CD1c-positive myeloid dendritic cell (primary cell): ENCODE measurements at regions not wholly inside any gene's neighbourhood (a gene's known extent, or its start where the extent isn't known, plus 50 kb on each side); places are given as distances from the start of the nearest gene placed in this dataset.

Experiments used
- DNase-seq: peaks from one replicate; pipeline ENCODE4 v3.0.0-alpha.2; 2016; ENCODE audit errors: extremely low spot score

- DNase-seq: no peak
Observed at GRCh38 chr2:234835738-234836137, 116.1 kb upstream of the SH3BP4 start.

DNA sequence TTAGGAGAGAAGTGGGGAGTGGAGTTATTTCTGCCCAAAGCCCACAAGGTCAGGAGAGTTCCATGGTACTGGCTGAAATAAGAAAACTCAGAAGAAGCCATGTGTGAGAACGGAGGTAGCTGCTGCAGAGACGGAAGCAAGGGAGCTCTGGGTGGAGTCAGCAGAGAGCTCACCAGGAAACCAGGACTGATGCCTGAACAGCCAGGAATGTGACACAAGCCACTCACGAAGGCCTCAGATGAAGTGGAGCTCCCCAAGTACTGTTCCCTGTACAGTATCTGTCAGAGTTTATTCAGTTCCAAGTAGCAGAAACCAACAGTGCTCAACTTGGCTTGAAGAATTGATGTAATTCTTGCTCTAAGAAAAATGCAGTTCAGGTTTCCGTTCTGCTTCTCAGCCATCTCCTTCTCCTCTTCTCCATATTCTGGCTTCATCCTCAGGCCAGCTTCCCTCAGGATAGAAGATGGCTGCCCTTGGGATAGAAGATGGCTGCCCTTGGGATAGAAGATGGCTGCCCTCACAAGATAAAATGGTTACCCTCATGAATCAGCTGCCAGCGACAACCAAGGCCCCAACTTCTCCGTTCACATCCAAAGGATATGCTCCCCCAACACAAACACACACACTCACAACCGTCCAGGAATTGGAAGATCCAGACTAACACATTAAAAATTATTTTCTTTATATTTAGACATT is 117.4 kb upstream of the SH3BP4 start:
- DNase-seq: no peak

DNA sequence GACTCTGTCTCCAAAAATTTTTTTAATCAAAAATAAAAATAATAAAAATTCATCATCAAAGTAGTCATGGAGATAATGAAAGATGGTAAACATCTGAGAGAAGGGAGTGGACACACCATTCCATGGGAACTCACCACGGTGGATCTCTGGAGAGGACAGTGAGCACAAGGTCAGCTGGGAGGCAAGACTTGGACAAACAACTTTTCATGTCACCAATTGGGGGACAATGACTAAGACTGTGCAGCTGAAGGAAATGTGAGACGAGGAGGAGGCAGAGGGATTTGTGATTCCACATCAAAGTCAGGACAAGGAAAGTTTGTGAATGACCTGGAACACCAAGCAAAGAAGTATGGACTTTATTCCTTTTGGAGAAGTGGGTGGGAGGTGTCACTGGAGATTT is 121.0 kb upstream of the SH3BP4 start:
- no peak for DNase-seq

DNA sequence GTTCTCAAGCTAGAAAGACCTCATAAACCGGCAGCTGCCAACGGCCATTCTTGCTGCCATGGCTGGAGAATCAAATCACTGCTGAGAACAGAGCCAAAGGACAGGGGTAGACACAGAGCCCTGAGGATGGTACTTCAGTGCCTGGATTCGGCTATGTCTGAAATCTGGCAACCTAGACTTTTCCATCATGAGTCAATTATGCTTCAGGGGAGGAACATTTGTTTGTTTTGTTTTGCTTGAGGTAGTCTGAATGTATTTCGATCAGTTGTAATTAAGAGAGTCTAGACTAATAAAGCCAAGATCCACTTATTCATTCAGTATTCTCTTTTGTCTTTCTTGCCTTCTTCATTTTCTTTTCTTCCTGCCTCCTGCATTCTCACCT is 122.8 kb upstream of the SH3BP4 start:
- DNase-seq: no peak

GRCh38 chr2:234828382-234829073 is 123.3 kb upstream of the SH3BP4 start:
- no peak for DNase-seq

DNA sequence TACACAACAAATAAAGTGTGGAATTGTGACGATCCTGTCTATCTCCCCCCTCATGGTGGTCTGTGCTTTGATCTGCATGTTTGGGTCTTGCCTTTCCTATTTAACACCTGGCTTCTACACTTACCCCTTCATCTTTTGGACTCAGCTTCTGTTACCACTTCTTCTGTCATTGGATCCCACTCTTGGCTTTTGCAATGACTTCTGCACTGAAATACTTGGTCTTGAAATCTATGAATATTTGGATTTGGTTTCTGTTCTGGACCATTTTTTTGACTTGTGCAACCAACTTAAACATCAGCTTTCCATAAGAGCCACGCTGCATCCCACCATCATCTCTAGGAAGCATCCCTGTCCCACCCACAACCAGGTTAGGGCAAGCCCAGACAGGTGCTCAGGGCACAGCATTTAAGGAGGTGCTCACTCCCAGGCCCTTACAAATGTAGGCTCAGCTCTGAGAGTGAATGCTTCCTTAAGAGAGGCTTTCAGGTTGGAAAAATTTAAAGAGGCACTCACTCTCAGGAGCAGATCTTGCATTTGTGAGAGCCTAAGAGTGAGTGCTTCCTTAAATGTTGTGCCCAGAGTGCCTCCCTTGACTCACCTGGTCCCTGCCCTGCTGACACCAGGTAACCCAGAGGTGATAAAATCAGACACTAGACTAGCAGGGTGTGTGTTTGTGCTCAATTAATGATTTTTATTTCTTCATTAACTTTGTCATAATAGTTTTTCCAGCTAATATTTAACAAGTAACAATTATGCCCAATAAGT is 124.5 kb upstream of the SH3BP4 start:
- DNase-seq: no peak

DNA sequence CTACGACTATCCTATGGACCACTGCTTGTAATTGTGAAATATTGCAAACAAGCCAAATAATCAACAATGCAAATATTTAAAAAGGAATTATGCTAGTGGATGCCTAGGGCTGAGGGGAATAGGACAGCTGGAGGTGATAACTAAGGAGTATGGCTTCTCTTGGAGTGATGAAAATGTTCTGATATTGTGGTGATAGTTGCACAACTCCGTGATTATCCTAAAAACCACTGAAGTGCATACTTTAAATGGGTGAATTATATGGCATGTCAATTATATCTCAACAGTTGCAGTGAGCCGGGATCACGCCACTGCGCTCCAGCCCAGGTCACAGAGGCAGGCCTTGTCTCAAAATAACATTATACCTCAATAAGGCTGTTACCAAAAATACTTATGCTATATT is 125.1 kb upstream of the SH3BP4 start:
- no peak for DNase-seq

- no peak for DNase-seq
Observed at GRCh38 chr2:234825616-234826015, 126.2 kb upstream of the SH3BP4 start.

DNA sequence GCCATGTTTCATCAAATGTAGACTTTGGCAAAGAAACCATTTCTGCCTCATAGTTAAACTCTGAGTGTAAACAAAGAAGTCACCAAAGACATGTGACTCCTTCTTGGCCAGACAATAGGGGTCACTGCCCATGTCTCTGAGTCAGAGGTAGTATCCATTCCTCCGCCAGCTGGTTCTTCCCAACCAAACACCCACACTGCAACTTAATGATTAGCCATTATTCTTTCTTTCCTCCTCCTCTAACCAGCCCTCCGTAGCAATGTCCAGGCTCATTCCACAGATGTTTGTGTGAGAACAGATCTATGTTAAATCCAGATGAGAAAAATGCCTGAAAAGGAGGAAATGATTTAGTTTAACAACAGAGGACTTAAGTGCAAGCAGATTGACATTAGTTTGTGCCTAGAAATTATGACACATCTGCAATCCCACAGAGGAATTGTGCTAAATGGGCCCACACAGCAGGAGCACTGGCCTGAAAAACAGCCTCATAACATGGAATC is 127.9 kb upstream of the SH3BP4 start:
- no peak for DNase-seq

GRCh38 chr2:234823196-234823876 is 128.5 kb upstream of the SH3BP4 start:
- DNase-seq: no peak

DNA sequence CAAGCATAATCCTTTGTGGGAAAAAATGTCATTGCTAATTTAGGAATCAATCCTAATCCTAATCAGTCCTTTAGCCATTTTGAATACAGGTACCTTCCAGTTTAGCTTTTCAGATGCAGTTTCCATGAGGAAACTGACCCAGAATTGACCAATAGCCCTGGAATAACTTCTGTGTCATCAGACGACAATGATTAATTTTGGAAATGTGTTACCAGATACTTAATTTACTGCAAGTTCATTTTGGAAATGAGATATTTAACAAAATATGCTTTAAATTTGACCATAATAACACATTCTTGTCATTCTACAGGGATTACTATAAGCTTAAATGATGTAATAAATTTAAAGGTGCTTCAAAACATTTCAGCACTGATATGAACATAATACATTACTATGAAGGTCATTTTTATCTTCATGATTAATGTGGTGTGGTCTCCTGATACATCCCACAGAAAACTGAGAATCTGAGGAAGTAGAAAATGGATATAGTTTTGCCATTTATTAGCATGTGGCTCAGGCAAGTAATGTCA is 129.8 kb upstream of the SH3BP4 start:
- DNase-seq: no peak

DNA sequence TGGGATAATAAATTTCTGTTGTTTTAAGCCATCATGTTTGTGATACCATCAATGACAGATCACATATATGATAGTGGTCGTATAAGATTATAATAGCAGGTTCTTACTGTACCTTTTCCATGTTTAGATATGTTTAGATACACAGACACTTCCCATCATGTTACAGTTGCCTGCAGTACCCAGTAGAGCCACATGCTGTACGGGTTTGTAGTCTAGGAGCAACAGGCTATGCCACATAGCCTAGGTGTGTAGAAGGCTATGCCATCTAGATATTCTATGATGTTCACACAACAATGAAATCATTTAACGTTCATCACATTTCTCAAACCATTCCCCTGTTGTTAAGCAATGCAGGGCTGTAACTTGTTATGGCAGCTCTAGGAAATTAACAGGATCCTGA is 132.9 kb upstream of the SH3BP4 start:
- DNase-seq: no peak

DNA sequence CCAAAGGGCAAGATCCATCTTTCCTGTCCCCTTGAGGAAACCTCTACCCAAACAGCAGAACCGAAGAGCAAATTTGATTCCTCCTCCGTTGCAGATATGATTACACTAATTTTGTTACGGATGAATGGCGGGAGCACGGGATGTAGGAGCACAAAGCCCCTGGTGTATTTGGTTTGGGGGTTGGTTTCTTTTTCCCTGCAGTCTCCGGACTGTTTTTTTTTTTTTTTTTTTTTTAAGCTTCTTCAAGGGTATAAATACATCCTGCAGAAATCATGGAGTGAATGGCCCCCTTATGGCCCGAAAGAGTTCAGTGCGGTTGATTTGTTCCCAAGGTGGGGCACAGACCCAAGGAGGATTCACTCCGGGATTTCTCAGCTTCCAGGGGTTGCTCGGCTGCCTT is 135.3 kb upstream of the SH3BP4 start:
- no peak for DNase-seq

GRCh38 chr2:234816056-234816455 is 135.8 kb upstream of the SH3BP4 start:
- DNase-seq: no peak

DNA sequence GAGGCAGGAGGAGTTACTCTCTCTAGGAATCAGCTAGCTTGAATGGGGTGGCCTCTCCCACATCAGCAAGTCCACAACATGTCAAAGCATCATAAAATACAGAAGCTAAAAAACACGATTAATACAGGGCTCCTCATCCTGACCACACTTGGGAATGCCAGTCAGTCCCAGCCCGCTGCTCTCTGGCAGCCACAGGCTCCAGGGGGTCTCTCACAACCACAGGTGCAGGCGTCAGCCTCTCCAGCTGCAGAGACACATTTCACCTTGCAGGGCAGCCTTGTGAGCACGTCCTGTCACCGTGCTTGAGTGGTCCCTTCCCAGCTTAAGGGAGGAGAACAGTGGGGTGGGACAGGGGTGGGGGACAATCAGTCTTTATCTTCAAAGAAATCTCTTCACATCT is 137.4 kb upstream of the SH3BP4 start:
- DNase-seq: no peak

- no peak for DNase-seq
Observed at GRCh38 chr2:234812851-234813250, 139.0 kb upstream of the SH3BP4 start.

DNA sequence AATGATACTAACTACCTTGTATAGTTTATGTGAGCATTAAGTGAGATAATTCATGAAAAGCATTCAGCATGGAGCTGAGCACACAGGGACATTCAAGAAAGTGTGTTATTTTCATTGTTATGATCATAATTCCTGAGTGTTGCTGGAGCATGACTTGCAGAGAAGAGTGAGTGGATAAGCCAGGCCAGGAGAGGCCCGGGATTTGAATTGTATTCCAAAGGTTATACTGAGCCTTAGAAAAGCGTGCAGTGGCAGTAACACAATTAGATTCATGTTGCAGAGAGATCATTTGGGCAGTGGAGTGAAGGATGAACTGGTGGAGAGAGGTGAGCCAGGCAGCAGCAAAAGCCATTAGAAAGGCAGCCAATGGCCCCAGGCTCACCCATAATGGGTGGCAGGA is 142.9 kb upstream of the SH3BP4 start:
- DNase-seq: no peak

- DNase-seq: no peak
Observed at GRCh38 chr2:234806818-234807217, 145.0 kb upstream of the SH3BP4 start.

DNA sequence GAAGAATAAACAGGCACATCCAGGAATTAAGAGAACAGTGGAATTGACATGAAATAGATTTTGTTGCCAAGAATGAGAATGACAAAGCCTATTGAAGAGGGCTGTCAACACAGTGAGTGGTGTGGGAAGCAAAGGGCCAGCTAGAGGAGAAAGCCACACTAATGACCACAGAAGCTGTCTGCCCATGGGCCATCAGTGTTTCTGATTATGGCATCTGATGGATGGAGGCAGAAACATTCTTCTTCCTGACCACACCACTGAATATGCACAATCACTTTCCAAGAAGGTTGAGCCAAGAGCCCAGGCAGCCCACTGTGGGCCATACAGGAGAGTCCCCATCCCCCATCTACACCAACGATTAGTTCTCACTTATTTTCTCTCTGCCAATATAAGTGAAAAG is 146.0 kb upstream of the SH3BP4 start:
- no peak for DNase-seq

GRCh38 chr2:234804704-234805103 is 147.1 kb upstream of the SH3BP4 start:
- no peak for DNase-seq

- no peak for DNase-seq
Observed at GRCh38 chr2:234802845-234803171, 149.0 kb upstream of the SH3BP4 start.
